Panc1 (cell line): ENCODE measurements at regions not wholly inside any gene's neighbourhood (a gene's known extent, or its start where the extent isn't known, plus 50 kb on each side); places are given as distances from the start of the nearest gene placed in this dataset.

ENCODE experiments used
- ATAC-seq: fragments of 200-7000 bp; cut with Tn5 transposase; 2 replicates; pipeline ENCODE4 v1.9.1; 2020; ENCODE audit warnings: mild to moderate bottlenecking, moderate library complexity
- BruUV-seq: library from RNA; stranded (reverse); fragments of 400-500 nt; replicated peaks from 2 replicates; lab custom pipeline; 2021; lab: Mats Ljungman, UMichigan
- CTCF ChIA-PET: fragments of 300-600 bp; sonication (Branson Sonifier 250); formaldehyde crosslinking; loops from one replicate; lab custom pipeline; 2022; ENCODE audit warnings: antibody characterized with exemption; lab: Charles Lee
- POLR2A ChIA-PET: fragments of 300-600 bp; sonication (Branson Sonifier 250); formaldehyde crosslinking; loops from one replicate; lab custom pipeline; 2022; ENCODE audit warnings: antibody characterized with exemption; lab: Charles Lee
- DNase-seq: peaks from one replicate; pipeline ENCODE4 v3.0.0-alpha.2; 2010; ENCODE audit warnings: low read depth, low spot score
- H3K27ac ChIP-seq: 2 replicates; pipeline ENCODE4 v1.5.1; 2011; ENCODE audit warnings: mild to moderate bottlenecking, low read length, inconsistent platforms
- H3K27me3 ChIP-seq: fragments of 200-500 bp; sonication (Bioruptor generic); 2 replicates; pipeline ENCODE4 v1.6.0; 2014; ENCODE audit warnings: low read length, inconsistent platforms; ENCODE audit not compliant: control insufficient read depth, insufficient read depth
- H3K36me3 ChIP-seq: fragments of 200-500 bp; sonication (Bioruptor generic); 2 replicates; pipeline ENCODE4 v1.5.1; 2014; ENCODE audit warnings: inconsistent platforms, mild to moderate bottlenecking, low read length, moderate library complexity; ENCODE audit not compliant: control insufficient read depth, insufficient read depth
- H3K4me1 ChIP-seq: 2 replicates; pipeline ENCODE4 v1.5.1; 2011; ENCODE audit warnings: inconsistent platforms, mild to moderate bottlenecking, low read length, moderate library complexity; ENCODE audit not compliant: control insufficient read depth, insufficient read depth
- H3K4me3 ChIP-seq, 2 experiments: 2 replicates each; pipeline ENCODE4 v1.5.1; 2011 to 2012; ENCODE audit warnings: low read depth in 2 of 2, low read length in 2 of 2, mild to moderate bottlenecking in 2 of 2, inconsistent platforms in 1 of 2, moderate library complexity in 1 of 2
- H3K9me3 ChIP-seq: fragments of 200-500 bp; sonication (Bioruptor generic); 2 replicates; pipeline ENCODE4 v1.5.1; 2014; ENCODE audit warnings: low read depth, mild to moderate bottlenecking, inconsistent platforms, low read length, moderate library complexity; ENCODE audit not compliant: control insufficient read depth, insufficient read depth
- POLR2AphosphoS5 ChIP-seq: IDR thresholded peaks from 2 replicates; pipeline ENCODE4 v1.6.1; 2012; ENCODE audit warnings: mild to moderate bottlenecking, low read depth, low read length, moderate library complexity
- SIN3A ChIP-seq: IDR thresholded peaks from 2 replicates; pipeline ENCODE4 v1.6.1; 2012; ENCODE audit warnings: low read depth, mild to moderate bottlenecking, low read length, moderate library complexity, borderline replicate concordance; ENCODE audit not compliant: insufficient read depth
- TCF7L2 ChIP-seq: IDR thresholded peaks from 2 replicates; pipeline ENCODE4 v1.6.1; 2011; ENCODE audit warnings: mild to moderate bottlenecking, low read depth, low read length, inconsistent platforms
- in situ Hi-C: cut with HindIII; loops from 2 replicates; pipeline ENCODE4 v1.10.0; 2016; ENCODE audit warnings: low sequenced_read_pairs, low pct_unique_long_range_greater_than_20kb
- intact Hi-C: fragments of 100-400 bp; cut with micrococcal nuclease; formaldehyde crosslinking; loops from one replicate; pipeline ENCODE4 v1.10.0; 2022; ENCODE audit not compliant: unreplicated experiment
- TF ChIP-seq, protein P1 (sequence below): fragments of 450-650 bp; IDR thresholded peaks from 2 replicates; pipeline ENCODE4 v1.5.1; 2017; ENCODE audit warnings: mild to moderate bottlenecking
- TF ChIP-seq, protein P2 (sequence below), 2 experiments: IDR thresholded peaks; 2 replicates each; pipeline ENCODE4 v1.6.1; 2011 to 2012; ENCODE audit warnings: low read depth in 2 of 2, control low read depth in 1 of 2, low read length in 1 of 2, mild to moderate bottlenecking in 1 of 2, moderate library complexity in 1 of 2; ENCODE audit not compliant: insufficient read depth in 1 of 2

GRCh38 chr2:187988348-187988747 is 303.3 kb upstream of the GULP1 start:
- H3K36me3 ChIP-seq: no peaks in the 10 kb centered on the region
- no peaks in the 10 kb centered on the region; the same call in 1 of the 2 replicates for H3K4me1 ChIP-seq
- DNase-seq (no peak), ATAC-seq (no peak)
- H3K9me3 ChIP-seq: no peaks in the 10 kb centered on the region
- CTCF ChIA-PET: no interaction called here
- POLR2A ChIA-PET: no interaction called here
- no TSS peak for BruUV-seq
- H3K4me3 ChIP-seq: no peak overlapping the region
- TF ChIP-seq, protein P1, sequence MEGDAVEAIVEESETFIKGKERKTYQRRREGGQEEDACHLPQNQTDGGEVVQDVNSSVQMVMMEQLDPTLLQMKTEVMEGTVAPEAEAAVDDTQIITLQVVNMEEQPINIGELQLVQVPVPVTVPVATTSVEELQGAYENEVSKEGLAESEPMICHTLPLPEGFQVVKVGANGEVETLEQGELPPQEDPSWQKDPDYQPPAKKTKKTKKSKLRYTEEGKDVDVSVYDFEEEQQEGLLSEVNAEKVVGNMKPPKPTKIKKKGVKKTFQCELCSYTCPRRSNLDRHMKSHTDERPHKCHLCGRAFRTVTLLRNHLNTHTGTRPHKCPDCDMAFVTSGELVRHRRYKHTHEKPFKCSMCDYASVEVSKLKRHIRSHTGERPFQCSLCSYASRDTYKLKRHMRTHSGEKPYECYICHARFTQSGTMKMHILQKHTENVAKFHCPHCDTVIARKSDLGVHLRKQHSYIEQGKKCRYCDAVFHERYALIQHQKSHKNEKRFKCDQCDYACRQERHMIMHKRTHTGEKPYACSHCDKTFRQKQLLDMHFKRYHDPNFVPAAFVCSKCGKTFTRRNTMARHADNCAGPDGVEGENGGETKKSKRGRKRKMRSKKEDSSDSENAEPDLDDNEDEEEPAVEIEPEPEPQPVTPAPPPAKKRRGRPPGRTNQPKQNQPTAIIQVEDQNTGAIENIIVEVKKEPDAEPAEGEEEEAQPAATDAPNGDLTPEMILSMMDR: no peak
- no peak for TF ChIP-seq POLR2AphosphoS5
- TF ChIP-seq SIN3A: no peak
- no peak for TF ChIP-seq TCF7L2
- TF ChIP-seq, protein P2, sequence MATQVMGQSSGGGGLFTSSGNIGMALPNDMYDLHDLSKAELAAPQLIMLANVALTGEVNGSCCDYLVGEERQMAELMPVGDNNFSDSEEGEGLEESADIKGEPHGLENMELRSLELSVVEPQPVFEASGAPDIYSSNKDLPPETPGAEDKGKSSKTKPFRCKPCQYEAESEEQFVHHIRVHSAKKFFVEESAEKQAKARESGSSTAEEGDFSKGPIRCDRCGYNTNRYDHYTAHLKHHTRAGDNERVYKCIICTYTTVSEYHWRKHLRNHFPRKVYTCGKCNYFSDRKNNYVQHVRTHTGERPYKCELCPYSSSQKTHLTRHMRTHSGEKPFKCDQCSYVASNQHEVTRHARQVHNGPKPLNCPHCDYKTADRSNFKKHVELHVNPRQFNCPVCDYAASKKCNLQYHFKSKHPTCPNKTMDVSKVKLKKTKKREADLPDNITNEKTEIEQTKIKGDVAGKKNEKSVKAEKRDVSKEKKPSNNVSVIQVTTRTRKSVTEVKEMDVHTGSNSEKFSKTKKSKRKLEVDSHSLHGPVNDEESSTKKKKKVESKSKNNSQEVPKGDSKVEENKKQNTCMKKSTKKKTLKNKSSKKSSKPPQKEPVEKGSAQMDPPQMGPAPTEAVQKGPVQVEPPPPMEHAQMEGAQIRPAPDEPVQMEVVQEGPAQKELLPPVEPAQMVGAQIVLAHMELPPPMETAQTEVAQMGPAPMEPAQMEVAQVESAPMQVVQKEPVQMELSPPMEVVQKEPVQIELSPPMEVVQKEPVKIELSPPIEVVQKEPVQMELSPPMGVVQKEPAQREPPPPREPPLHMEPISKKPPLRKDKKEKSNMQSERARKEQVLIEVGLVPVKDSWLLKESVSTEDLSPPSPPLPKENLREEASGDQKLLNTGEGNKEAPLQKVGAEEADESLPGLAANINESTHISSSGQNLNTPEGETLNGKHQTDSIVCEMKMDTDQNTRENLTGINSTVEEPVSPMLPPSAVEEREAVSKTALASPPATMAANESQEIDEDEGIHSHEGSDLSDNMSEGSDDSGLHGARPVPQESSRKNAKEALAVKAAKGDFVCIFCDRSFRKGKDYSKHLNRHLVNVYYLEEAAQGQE (IDR thresholded peaks at IDR 0.05; ENCODE audit: insufficient read depth in 1 of 2, low read depth in 2 of 2, low read length in 1 of 2): no peak
- H3K27me3 ChIP-seq: no peaks in the 10 kb centered on the region
- in situ Hi-C loops (no loop called here), intact Hi-C loops (no loop called here)
- no peak overlapping the region for H3K27ac ChIP-seq

DNA sequence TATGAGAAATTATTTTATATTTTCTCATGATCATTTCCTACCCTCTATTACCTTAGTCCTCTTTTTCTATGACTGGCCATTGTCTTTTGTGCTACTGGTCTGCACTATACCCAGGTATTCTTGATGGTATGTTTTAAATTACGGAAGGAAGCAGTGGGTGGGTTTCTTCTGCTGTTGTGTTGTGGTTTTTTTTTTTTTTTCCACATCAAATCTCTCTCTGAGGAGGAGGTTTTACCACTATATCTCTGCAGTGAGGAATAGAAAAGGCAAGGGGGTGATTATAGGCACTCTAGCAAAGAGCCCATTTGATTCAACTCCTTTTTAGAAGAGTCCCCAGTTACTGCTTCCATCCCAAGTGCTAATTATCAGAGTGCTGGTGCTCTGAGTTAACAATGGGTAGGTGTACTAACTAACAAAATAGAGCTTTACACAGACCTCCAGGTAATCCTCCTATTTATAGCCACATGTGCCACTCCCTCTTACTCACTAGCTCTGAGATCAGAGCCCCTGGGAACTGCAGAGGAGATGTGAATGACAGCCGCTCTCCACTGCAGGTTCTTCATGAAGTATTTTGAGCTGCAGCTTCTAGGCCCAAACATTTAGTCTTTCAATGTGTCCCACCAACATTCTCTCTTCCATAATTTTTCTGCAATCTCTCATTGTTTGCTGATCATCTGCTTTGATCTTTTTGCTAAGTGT is 301.6 kb upstream of the GULP1 start:
- Histone ChIP-seq H3K4me3 (no peak overlapping the region), H3K36me3 (no peaks in the 10 kb centered on the region), H3K27me3 (no peaks in the 10 kb centered on the region), H3K4me1 (no peaks in the 10 kb centered on the region; the same call in 1 of the 2 replicates), H3K27ac (no peak overlapping the region), H3K9me3 (no peaks in the 10 kb centered on the region)
- ChIA-PET POLR2A (interaction anchor here (0.6 kb wide), 1 partner anchor 75 kb away, joined by 7 read pairs; no protein-coding TSS in a partner anchor), CTCF (no interaction called here)
- intact Hi-C loops: no loop called here
- ATAC-seq (no peak), DNase-seq (no peak)
- BruUV-seq: no TSS peak
- TF ChIP-seq TCF7L2 (no peak), SIN3A (no peak), POLR2AphosphoS5 (no peak)
- TF ChIP-seq, protein P2 (IDR thresholded peaks at IDR 0.05; ENCODE audit: insufficient read depth in 1 of 2, low read depth in 2 of 2, low read length in 1 of 2): no peak
- TF ChIP-seq, protein P1: no peak
- in situ Hi-C loops: no loop called here
